HG03571 (cell line): ENCODE measurements at regions not wholly inside any gene's neighbourhood (a gene's known extent, or its start where the extent isn't known, plus 50 kb on each side); places are given as distances from the start of the nearest gene placed in this dataset.
"Not testable (repeated sequence)": the region's sequence is repeated elsewhere in the genome, so short reads cannot be mapped to it uniquely, and the experiment has no call there.

Experiments
- ATAC-seq: cut with Tn5 transposase; IDR thresholded peaks from one replicate; pipeline ENCODE4 v1.9.1; 2021; ENCODE audit not compliant: unreplicated experiment

DNA sequence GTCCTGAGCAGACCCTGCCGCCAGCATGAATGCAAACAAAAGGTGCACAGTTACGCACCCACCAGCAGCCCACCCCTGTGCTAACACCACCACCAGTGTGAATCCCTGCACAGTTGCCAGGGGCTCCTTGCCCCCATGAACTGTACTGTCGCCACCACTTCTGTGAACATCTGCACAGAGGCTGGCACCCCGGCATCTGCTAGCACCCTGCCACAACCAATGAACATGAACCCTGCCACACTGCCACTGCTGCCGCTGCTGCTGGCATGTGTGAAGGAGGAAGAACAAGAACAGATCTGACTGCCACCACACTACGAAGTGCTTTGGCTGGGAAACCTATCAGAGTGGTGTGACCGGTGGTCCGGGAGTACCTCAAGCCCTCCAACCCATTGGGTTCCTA, 261.3 kb downstream of the PARM1 start:
- ATAC-seq: no peak

DNA sequence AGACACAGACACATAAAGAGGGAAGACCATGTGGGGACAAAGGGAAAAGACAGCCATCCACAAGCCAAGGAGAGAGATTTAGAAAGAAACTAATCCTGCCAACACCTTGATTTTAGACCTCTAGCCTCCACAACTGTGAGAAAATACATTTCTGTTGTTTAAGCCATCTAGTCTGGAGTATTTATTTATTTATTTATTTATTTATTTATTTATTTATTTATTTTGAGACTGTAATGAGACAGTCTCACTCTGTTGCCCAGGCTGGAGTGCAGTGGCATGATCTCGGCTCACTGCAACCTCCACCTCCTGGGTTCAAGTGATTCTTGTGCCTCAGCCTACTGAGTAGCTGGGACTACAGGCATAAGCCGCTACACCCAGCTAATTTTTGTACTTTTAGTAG, 259.3 kb downstream of the PARM1 start:
- ATAC-seq: not testable (repeated sequence)

DNA sequence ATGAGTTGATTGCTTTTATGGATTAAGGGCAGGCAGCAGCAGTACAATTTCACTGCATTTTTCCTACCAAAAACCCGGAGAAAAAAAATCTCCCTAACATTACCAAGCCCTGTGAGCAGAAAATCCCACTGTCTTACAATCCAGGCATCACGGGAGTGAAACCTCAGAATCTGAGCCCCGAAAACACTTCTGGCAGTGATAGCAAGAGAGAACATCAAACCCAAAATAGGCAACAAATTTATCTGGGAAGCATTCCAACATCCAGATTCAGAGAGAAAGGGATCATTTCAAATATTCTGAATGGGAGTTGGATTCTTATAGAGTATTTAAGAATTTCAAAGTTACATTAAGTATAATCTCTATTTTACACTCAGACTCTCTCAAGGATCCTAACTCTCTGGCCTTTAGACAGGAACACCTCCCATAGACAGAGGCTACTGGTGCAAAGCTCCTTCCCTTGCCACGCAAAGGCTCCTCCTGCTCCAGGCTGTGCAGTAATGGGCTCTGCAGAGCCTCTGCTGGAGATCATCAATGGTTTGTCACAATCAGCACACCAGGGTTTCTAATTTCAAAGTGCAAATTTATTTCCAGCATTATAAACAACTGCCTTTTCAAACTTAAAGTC, 256.9 kb downstream of the PARM1 start:
- no peak for ATAC-seq

DNA sequence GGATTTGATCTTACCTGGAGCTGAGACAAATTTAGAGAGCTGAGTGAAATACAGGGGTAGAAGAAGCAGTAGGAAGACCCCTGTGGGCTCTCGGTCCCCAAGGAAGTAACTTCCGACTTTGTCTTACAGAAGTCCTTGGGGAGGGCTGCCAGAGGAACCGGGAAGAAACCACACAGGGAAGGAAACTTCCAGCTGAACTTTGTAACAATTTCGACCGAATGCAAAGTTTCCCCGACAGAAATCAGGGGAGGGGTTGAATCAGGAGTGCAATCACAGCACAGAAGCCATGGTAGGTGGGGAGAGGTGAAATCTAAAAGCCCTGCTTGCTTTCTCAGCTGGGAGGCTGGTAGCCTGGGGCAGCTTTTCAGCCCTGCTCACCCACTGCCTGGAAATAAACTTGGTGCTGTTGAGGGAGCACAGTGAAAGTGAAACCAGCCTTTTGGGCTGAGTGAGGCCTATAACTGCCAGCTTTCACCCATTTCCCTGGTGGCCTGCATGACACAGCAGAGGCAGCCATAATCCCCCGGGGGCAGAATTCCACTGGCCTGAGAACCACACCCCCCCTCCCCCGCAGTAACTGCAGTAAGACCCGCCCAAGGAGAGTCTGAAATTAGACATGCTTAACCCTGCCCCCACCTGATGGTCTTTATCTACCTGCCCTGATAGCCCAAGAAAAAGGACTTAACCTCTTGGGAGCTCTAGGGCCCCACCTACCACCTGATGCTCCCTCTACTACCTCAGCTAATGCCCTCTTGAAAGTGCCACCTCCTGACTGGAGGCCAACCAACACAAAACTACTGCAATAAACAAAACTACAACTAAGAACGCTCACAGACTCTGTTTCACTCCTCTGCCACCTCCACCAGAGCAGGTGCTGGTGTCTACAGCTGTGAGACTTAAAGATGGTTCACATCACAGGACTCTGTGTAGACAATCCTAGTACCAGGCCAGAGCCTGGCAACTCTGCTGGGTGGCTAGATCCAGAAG, 248.2 kb downstream of the PARM1 start:
- peak; percentile 83 for ATAC-seq

DNA sequence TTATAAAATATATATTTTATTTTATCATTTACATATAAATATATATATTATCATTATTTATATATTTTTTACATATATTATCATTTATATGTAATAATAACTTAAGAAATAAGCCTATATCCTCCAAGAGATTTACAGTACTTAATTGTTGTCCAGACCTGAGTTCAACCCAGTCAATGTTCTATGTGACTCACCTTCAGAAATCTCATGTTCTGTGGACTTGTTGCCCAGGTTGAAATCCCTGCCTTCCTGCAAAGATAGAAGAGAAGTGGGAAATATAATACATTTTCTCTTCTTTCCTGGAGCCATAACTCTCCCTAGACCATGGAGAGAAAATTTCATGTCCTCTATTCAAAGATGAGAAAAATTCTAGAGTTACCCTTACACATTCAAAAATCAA, 247.3 kb downstream of the PARM1 start:
- ATAC-seq: no peak

DNA sequence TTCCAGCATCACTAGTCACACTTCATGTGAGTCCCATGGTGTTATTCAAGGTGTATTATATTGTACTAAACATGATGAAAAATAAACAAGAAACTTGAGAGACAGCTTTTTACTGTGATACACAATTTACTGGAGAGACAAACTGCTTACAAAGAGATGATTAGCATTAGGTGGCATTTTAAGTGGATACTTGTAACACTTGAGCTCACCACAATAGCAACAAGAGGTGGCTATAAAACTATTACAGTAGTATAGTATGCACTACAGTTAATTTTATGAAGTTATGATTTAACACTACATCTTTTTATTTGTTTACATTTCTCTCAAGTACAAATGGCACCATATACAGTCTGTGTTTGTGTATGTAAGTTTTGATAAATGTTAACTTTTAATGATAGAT, 246.6 kb downstream of the PARM1 start:
- ATAC-seq: no peak

DNA sequence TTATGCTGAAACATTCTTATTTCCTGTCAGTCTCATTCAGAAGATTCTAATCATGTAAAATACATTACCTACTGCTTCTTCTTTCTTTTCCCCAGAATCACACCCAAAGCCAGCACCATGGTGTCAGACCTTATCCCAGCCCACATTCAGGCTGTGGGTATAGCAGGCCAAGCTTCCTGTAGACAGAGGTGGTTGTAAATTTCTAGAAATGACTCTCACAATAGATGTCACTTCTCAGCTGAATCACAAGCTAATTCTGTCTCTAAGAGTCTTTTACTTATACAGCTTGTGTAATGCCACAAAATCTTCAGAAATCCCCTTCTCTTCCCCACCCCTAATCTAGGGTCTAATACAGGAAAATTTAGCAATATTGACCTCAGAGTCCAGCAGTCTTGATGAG, 239.6 kb downstream of the PARM1 start:
- ATAC-seq: peak; percentile 78

DNA sequence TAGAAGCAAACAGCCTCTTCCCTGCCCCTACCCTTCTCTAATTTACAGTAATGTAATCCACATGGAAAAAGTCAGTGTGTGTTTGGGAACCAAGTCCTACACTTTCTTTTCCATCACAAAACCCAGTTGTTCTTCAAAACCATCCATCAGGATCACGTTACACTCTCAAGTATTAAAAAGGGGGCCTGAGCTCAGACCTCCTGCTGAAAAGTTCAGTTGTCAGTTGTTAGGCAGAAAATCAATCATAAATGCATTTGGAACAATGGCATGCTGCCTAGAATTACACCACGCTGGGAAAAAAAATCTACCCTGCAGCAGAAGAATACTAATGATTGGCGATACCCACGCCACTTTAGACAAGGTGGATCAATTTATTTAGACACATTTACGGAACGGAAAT, 236.5 kb downstream of the PARM1 start:
- no peak for ATAC-seq

DNA sequence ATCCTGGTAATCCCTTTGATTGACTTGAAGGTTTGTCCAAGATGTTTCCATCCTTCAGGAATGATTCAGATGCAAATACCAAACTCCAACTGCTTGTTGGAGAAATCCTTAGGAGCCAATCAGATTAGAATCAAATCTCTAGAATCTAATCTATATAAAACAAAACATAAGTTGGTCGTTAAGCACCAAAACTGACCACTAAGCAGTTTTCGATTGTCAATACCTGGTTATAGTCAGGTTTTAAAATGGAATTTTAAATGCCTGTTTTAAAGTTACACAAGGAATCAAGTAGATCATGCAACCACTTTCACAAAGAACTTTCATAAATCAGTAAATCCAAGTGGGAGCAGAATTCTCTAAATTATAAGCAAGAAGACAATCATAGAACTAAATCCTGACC, 236.1 kb downstream of the PARM1 start:
- ATAC-seq: no peak

DNA sequence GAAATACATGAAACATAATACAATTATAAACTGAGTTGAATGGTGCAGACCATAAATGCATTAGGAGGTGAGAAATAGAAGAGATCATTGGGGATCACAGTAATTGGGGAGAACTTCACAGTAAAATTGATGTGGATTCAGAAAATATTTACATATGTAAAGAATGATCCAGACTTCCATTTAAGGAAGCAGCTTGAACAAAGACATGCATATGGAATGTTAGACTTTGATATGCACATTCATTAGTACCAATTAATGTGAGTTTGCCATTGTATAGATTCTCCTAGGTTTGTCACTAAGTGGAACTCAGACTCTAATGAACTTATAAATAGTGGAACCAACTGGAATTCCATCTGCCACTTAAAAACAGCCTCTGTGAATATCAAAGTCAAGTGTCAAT, 235.6 kb downstream of the PARM1 start:
- ATAC-seq: no peak

DNA sequence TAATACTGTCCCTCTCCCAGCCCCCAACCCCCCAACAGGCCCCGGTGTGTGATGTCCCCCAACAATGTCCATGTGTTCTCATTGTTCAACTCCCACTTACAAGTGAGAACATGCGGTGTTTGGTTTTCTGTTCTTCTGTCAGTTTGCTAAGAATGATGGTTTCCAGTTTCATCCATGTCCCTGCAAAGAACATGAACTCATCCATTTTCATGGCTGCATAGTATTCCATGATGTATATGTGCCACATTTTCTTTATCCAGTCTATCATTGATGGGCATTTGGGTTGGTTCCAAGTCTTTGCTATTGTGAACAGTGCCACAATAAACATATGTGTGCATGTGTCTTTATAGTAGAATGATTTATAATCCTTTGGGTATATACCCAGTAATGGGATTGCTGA, 232.2 kb downstream of the PARM1 start:
- ATAC-seq: not testable (repeated sequence)

DNA sequence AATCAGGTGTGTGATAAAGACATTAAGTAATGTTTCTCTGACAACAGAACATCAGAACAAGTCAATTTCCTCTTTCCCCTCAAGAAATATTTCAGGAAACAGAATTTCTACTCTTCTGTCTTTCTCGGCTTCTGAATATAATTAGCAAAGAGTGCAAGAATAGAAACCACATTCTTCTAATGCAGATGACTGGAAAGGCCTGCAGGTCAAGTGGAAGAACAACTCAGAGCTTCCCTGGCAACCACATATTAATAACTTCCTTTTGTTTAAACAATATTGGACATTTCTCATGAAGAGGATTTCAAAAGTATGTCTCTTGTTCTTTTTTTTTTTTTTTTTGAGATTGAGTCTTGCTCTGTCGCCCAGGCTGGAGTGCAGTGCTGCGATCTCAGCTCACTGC, 225.5 kb downstream of the PARM1 start:
- no peak for ATAC-seq

DNA sequence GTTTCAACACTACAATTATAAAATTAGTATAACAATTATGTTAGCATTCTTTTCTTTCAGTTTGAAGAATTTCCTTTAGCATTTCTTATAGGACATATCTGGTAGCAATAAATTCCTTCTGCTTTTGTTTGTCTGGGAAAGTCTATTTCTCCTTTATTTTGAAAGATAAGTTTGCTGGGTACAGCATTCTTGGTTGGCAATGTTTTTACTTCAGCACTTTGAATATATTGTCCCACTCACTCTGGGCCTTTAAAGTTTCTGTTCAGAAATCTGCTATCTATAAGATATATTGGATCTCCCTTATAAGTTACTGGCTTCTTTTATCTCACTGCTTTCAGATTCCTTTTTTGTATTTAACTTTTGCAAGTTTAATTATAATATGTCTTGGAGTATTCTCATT, 222.1 kb downstream of the PARM1 start:
- no peak for ATAC-seq

DNA sequence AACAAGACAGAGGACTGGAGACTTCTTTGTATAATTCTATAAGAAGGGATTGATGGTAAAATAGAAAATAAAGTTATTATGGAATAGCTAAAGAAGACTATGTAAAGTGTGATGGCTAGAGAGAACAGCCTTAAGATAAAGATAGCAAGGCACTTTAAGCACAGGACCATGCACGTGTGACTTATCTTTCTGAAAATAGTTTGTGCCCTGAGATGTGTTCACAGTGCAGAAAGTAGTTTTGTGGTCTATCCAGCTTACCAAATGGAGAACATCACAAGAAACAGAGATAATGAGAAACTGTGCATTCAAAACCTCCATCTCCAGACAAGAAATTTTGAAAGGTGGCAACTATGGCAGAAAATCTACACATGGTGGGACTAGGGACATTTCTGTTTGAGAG, 213.3 kb downstream of the PARM1 start:
- ATAC-seq: no peak

DNA sequence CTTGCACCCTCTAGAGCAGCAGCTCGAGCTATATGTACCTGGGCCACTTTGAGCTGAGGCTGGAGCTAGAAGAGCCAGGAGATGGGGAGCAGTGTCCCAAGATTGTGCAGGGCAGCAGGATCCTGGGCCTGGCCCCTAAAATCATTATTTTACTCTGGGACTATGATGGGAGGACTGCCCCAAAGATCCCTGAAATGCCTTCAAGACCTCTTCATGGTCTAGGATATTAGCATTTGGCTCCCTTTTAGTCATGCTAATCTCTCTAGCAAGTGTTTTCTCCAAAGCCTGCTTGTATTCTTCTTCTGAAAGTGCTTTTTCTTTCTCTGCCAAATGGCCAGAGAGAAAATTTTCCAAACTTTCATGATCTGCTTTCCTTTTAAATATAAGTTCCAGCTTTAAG, 211.6 kb downstream of the PARM1 start:
- ATAC-seq: no peak

DNA sequence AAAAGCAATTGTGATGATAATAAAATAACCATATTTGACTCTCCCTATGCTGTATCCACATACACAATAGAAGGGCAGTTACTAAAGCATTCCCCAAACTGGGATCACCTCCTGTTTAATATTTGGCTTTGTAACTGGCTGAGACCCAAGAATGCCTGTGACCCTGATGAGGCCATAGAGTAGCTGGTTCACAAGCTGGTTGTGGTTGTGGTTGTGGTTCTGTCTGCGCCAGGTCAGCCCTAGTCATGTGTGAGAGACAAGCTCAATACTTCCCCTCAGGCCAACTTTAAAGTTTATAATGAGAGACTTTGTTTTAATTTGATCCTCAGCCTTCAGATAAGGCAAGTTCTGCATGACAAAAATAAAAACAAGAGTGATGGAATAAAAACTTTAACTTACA, 209.9 kb downstream of the PARM1 start:
- no peak for ATAC-seq

DNA sequence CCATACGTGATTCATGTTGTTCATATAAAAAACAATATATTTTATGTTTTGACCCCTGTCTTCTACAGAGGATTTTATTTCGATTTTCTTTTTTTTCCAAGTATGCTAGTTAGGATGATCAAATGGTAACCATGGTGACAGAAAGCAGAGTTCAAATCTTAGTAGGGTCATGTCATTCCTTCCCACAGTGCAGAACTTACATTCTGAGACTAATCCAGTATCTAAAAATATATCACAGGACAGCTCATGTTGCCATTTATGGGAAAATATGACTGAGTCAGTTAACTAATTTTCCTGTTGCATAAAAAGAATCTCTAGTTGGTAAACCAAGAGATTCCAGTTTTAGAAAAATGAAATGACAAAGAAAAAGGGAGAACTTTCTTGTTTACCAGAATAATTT, 209.5 kb downstream of the PARM1 start:
- no peak for ATAC-seq

DNA sequence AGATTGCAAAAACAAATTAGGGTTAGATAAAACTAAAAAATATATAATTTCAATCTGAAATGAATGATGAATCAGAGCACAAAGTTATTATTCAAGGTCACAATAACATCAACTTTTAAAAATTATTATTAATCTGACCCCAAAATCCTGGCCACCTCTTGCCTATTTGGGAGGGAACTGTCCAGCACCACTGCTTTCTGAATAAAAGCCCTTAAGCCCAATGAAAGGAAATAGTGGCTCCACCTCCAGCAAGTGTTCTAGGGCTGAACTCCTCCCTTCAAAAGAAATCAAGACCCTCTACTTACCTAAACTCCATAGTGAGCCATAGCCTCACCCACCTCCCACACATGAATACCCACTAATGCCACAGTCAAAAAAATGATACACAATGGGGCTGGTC, 208.2 kb downstream of the PARM1 start:
- ATAC-seq: no peak

DNA sequence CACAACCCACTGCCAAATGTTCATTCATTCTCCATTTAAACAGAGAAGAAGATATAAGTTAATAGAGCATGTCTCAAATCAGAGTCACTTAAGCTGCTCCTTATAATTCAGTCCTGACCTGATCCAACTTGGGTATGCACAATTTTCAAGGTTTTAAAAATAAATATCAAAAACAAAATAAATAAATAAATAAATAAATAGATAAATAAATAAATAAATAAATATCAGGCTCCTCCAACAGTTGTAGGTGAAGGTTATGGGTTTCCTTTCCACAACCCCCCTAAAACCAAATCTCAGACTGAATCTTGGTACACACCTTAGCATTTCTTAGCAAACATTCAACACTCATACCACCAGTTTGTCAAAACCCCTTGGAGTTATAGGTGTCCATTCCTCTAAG, 204.4 kb downstream of the PARM1 start:
- ATAC-seq: no peak

DNA sequence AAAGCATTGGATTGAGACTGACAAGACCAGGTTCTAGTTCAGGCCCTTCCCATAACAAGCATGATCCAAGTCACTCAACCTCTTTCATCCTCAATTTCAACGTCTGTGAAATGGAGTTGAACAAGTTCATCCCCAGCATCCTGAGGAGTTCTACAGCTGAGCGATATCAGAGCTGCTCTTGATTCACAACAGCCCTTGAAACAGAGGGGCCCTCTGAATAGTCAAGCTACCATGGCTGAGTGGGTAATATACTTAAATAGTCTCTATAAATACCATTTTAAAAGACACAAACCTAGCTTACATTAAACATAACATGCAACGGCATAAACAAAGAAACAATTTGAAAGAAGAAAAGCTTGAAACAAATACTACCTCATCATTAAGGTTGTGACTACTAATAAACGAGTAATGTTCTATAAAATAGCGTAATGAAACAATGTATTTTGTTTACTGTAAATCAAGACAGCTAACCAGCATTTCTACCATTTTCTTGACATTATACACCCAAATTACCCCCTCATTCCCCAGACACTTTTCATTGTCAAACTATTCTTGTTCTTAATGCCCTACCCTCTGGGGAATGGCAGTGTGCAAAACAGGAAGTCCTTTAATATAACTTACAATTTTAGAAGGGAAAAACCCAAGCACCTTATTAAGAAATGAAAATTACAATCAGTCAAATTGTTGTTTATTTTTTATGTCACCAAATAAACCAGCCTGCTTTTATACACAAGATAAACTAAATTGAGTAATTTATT, 202.3 kb downstream of the PARM1 start:
- peak; percentile 74 for ATAC-seq

DNA sequence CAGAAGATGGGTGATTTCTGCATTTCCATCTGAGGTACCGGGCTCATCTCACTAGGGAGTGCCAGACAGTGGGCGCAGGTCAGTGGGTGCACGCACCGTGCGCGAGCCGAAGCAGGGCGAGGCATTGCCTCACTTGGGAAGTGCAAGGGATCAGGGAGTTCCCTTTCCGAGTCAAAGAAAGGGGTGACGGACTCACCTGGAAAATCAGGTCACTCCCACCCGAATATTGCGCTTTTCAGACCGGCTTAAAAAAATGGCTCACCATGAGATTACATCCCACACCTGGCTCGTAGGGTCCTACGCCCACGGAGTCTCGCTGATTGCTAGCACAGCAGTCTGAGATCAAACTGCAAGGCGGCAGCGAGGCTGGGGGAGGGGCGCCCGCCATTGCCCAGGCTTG, 194.0 kb downstream of the PARM1 start:
- ATAC-seq: not testable (repeated sequence)

DNA sequence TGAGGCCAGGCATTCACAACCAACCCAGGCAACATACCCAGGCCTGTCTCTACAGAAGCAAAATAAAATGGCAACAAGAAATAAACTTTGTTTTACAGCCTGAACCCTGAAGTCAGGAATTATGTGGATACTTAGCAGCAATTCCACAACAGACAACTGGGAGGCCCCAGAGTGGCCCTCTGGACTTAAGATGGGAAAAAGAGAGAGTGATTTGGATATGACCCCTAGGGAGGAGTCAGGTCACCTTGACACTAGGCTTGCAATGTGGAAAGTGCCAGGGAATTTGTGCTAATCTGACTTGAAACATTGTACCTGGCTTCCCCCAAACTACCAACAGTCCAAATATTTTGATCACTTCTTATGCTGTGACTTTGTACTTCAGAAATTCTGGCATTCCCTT, 193.1 kb downstream of the PARM1 start:
- ATAC-seq: no peak
